Ishikawa (cell line): ENCODE measurements at regions not wholly inside any gene's neighbourhood (a gene's known extent, or its start where the extent isn't known, plus 50 kb on each side); places are given as distances from the start of the nearest gene placed in this dataset.

Source experiments
- CEBPB ChIP-seq: IDR thresholded peaks from 2 replicates; pipeline ENCODE4 v1.6.1; 2012
- CREB1 ChIP-seq: IDR thresholded peaks from 2 replicates; pipeline ENCODE4 v1.6.1; 2012; ENCODE audit warnings: low read depth
- EGR1 ChIP-seq: IDR thresholded peaks from 2 replicates; pipeline ENCODE4 v1.6.1; 2012
- EP300 ChIP-seq: IDR thresholded peaks from 2 replicates; pipeline ENCODE4 v1.6.1; 2012; ENCODE audit warnings: borderline replicate concordance
- FOXM1 ChIP-seq: IDR thresholded peaks from 2 replicates; pipeline ENCODE4 v1.6.1; 2012; ENCODE audit warnings: low read depth, borderline replicate concordance
- NFIC ChIP-seq: IDR thresholded peaks from 2 replicates; pipeline ENCODE4 v1.6.1; 2012
- RAD21 ChIP-seq: IDR thresholded peaks from 2 replicates; pipeline ENCODE4 v1.6.1; 2012; ENCODE audit warnings: low read depth
- TAF1 ChIP-seq: IDR thresholded peaks from 2 replicates; pipeline ENCODE4 v1.6.1; 2012; ENCODE audit warnings: low read depth, mild to moderate bottlenecking
- TCF12 ChIP-seq: IDR thresholded peaks from 2 replicates; pipeline ENCODE4 v1.6.1; 2012; ENCODE audit warnings: low read depth
- TEAD4 ChIP-seq: IDR thresholded peaks from 2 replicates; pipeline ENCODE4 v1.6.1; 2012
- YY1 ChIP-seq: IDR thresholded peaks from 2 replicates; pipeline ENCODE4 v1.6.1; 2012; ENCODE audit warnings: low read depth
- ZBTB7A ChIP-seq: IDR thresholded peaks from 2 replicates; pipeline ENCODE4 v1.6.1; 2012; ENCODE audit warnings: low read depth
- TF ChIP-seq, protein P1 (sequence below): IDR thresholded peaks from 2 replicates; pipeline ENCODE4 v1.6.1; 2012
- TF ChIP-seq, protein P2 (sequence below): IDR thresholded peaks from 2 replicates; pipeline ENCODE4 v1.6.1; 2012; ENCODE audit warnings: low read depth, mild to moderate bottlenecking
- TF ChIP-seq, protein P3 (sequence below): IDR thresholded peaks from 2 replicates; pipeline ENCODE4 v1.6.1; 2012

DNA sequence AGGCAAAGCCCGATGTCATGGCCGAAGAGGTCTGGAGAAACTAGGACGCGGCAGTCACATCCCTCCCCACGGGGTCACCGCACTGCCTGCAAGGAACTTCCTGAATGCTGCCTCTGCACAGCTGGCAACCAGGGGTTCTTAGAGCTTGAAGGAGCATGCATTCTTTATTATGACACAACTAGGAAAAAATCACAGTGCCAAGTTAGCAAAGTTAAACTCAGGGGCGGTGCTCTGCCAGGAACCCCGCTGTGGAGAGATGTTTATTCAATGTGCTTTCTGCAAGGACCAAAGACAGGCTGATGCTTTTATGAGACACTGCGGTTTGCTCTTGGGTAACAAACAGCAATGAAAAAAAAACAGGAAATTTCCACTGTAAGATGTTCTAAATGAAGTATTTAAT is 287.3 kb upstream of the FOXQ1 start:
- TF ChIP-seq, protein P1, sequence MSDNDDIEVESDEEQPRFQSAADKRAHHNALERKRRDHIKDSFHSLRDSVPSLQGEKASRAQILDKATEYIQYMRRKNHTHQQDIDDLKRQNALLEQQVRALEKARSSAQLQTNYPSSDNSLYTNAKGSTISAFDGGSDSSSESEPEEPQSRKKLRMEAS = peak; percentile 44
- TF ChIP-seq YY1 = 0 out of 2 replicates have a peak, but pooled peaks have one; percentile 28
- TF ChIP-seq, protein P2, sequence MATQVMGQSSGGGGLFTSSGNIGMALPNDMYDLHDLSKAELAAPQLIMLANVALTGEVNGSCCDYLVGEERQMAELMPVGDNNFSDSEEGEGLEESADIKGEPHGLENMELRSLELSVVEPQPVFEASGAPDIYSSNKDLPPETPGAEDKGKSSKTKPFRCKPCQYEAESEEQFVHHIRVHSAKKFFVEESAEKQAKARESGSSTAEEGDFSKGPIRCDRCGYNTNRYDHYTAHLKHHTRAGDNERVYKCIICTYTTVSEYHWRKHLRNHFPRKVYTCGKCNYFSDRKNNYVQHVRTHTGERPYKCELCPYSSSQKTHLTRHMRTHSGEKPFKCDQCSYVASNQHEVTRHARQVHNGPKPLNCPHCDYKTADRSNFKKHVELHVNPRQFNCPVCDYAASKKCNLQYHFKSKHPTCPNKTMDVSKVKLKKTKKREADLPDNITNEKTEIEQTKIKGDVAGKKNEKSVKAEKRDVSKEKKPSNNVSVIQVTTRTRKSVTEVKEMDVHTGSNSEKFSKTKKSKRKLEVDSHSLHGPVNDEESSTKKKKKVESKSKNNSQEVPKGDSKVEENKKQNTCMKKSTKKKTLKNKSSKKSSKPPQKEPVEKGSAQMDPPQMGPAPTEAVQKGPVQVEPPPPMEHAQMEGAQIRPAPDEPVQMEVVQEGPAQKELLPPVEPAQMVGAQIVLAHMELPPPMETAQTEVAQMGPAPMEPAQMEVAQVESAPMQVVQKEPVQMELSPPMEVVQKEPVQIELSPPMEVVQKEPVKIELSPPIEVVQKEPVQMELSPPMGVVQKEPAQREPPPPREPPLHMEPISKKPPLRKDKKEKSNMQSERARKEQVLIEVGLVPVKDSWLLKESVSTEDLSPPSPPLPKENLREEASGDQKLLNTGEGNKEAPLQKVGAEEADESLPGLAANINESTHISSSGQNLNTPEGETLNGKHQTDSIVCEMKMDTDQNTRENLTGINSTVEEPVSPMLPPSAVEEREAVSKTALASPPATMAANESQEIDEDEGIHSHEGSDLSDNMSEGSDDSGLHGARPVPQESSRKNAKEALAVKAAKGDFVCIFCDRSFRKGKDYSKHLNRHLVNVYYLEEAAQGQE = no peak
- peak; percentile 87 for TF ChIP-seq TCF12
- TF ChIP-seq EP300 = peak; percentile 86
- peak; percentile 75; the same call in 1 of the 2 replicates for TF ChIP-seq NFIC
- TF ChIP-seq, protein P3, sequence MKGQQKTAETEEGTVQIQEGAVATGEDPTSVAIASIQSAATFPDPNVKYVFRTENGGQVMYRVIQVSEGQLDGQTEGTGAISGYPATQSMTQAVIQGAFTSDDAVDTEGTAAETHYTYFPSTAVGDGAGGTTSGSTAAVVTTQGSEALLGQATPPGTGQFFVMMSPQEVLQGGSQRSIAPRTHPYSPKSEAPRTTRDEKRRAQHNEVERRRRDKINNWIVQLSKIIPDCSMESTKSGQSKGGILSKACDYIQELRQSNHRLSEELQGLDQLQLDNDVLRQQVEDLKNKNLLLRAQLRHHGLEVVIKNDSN = no peak
- TF ChIP-seq CREB1 = no peak
- no peak for TF ChIP-seq EGR1
- no peak for TF ChIP-seq RAD21
- TF ChIP-seq FOXM1 = peak; percentile 78; the same call in 1 of the 2 replicates
- peak; percentile 64 for TF ChIP-seq CEBPB
- TF ChIP-seq ZBTB7A = no peak
- peak; percentile 73; the same call in 1 of the 2 replicates for TF ChIP-seq TEAD4
- no peak for TF ChIP-seq TAF1

GRCh38 chr6:1024161-1024560 is 287.7 kb upstream of the FOXQ1 start:
- TF ChIP-seq EGR1 = no peak
- TF ChIP-seq, protein P2 = no peak
- TF ChIP-seq YY1 = no peak
- no peak for TF ChIP-seq FOXM1
- TF ChIP-seq, protein P1 = no peak
- no peak for TF ChIP-seq TEAD4
- TF ChIP-seq TAF1 = no peak
- no peak for TF ChIP-seq RAD21
- no peak for TF ChIP-seq ZBTB7A
- no peak for TF ChIP-seq NFIC
- TF ChIP-seq, protein P3 = no peak
- no peak for TF ChIP-seq TCF12
- TF ChIP-seq CREB1 = no peak
- no peak for TF ChIP-seq CEBPB
- TF ChIP-seq EP300 = no peak

GRCh38 chr6:1023229-1023628 is 288.7 kb upstream of the FOXQ1 start:
- TF ChIP-seq NFIC = no peak
- no peak for TF ChIP-seq ZBTB7A
- no peak for TF ChIP-seq EGR1
- no peak for TF ChIP-seq FOXM1
- no peak for TF ChIP-seq TCF12
- no peak for TF ChIP-seq TAF1
- TF ChIP-seq RAD21 = no peak
- no peak for TF ChIP-seq TEAD4
- TF ChIP-seq, protein P3 = no peak
- TF ChIP-seq YY1 = no peak
- no peak for TF ChIP-seq CEBPB
- TF ChIP-seq, protein P1 = no peak
- TF ChIP-seq, protein P2 = no peak
- no peak for TF ChIP-seq CREB1
- TF ChIP-seq EP300 = no peak
